AG08396 (cell line): ENCODE measurements at regions not wholly inside any gene's neighbourhood (a gene's known extent, or its start where the extent isn't known, plus 50 kb on each side); places are given as distances from the start of the nearest gene placed in this dataset.

Experiments
- DNase-seq: peaks from one replicate; pipeline ENCODE4 v3.0.0; 2012; ENCODE audit warnings: low spot score, mixed read lengths

GRCh38 chr13:99892866-99893504 lies 78.6 kb downstream of the ZIC5 start:
- DNase-seq, result no peak

- no peak for DNase-seq
Measured at GRCh38 chr13:99892196-99892613, 79.4 kb downstream of the ZIC5 start.

DNA sequence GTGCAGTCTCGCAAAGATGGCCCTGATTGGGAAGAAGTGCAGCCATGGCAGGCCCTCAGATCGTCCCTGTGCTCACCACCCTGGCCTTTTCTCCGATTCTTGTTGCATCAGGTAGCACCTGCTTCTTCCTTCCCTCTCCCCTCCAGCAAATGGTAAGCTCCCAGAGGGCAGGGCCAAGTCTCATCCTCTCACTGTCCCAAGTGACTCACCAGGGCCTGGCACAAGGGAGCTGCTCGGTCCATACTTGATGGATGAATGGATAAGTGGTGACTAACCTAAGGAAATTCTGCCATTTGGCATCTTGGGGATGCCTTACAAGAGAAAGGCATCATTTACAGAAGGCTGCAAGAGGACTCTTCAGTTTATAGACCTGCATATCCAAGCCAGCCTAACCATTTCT lies 84.9 kb downstream of the ZIC5 start:
- no peak for DNase-seq

GRCh38 chr13:99884913-99885312 lies 86.7 kb downstream of the ZIC5 start:
- no peak for DNase-seq

DNA sequence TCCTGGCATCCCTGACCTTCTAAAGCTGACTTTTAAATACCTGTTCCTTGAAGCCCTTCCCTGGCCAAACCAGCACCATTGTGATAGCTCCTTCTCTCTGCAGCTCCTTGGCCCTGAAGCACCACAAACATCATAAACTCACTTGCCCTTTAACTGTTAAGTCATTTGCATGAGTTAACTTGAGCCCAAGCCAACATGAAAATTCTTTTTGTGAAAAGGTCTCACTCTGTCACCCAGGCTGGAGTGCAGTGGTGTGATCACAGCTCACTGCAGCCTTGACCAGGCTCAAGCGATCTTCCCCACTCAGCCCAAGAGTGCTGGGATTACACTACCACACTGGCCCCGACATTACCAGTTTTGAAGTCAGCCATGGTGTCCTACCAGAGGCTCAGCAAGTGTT lies 87.8 kb downstream of the ZIC5 start:
- no peak for DNase-seq

DNA sequence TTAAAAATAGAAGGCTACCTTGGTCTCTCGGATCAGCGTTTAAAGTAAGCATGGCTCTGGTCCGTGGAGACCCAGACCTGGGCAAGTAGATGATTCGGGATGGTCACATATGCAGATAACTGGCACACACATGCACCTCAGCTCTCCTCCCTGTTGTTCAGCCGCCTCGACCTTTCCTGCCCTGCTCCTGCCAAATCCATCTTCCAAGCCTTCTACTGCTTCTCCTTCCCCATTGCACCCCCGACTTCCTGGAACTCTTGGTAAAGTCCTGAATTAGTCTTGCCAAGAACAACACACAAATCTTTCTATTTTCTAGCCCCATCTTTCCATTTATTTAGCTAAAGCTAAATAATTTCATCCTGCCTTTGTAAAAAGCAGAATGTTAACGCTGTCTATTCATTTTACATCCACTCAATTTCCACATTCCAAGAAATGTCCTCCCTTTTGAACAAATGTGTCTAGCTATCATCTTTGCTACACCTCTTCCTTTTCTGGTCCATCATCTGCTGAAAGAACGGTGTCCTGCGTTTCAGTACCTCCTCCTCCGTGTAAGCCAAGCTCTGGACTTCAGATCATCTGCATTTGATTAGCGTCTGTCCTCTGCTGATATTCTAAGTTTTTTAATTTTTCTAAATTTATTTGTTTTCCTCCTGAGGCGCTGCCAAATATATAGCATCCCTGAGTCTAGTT lies 92.5 kb downstream of the ZIC5 start:
- DNase-seq, result no peak

- DNase-seq, result no peak
Measured at GRCh38 chr13:99876651-99877050, 94.9 kb downstream of the ZIC5 start.

DNA sequence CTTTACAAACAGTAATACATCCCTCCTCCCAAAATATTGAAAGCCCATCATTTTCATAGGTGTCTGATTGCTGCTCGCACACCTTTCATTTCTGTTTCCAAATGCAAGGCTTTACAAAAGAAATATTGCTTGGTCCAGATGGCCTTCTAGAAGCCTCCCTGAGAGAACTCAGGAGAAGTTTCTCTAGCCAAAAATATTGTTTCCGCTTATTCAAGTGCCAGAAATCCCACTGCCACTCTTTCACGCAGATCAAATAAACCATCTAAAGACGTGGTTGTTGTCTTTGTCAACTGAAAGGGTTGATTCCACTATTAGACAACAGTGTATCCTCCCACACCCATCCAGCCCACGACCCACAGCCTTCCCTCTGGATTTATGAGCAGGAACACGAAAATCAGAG lies 96.2 kb downstream of the ZIC5 start:
- DNase-seq, result no peak

GRCh38 chr13:99873832-99874430 lies 97.6 kb downstream of the ZIC5 start:
- DNase-seq, result no peak

- DNase-seq, result no peak
Measured at GRCh38 chr13:99873141-99873540, 98.4 kb downstream of the ZIC5 start.

- no peak for DNase-seq
Measured at GRCh38 chr13:99871249-99871898, 100.2 kb downstream of the ZIC5 start.

DNA sequence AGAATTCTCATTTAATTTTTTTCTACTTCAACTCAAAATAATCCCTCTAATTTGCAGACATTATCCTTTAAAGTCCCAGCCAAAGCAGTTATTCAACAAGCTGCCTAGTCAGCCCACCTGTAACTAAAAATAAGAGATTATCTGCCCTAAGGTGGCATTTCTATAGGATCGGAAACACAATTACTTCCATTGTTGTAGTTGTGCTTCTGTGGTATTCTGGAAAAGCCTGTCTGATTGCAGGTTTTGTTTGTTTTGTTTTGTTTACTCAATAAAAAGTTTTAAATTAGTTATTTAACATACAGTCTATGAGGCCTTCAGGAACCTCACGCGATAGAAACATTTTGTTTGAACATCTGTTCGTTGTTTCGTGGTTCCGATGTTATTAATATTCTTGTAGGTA lies 101.0 kb downstream of the ZIC5 start:
- no peak for DNase-seq

DNA sequence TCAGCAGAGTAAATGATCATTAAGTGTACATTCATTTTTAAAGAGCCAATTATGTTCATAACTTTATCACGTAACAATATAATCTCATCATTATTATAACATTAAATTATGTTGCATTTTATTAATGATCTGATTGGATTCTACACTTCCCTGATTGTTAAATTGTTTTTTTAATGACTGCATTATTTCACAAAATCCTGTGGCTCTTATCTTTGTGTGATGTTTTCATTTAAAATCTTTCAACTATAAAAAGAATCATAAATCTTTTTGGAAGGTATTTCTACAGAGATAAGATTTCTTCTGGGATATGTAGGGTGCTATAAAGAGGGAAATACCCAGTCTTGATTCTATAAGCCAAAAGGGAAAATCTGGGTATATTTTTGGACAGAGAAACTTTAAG lies 101.7 kb downstream of the ZIC5 start:
- DNase-seq, result no peak

GRCh38 chr13:99868767-99869166 lies 102.8 kb downstream of the ZIC5 start:
- no peak for DNase-seq

- DNase-seq, result no peak
Measured at GRCh38 chr13:99867535-99868257, 103.9 kb downstream of the ZIC5 start.

- no peak for DNase-seq
Measured at GRCh38 chr13:99866781-99867180, 104.8 kb downstream of the ZIC5 start.

- DNase-seq, result no peak
Measured at GRCh38 chr13:99865420-99865930, 106.1 kb downstream of the ZIC5 start.

GRCh38 chr13:99864627-99864990 lies 107.0 kb downstream of the ZIC5 start:
- no peak for DNase-seq

DNA sequence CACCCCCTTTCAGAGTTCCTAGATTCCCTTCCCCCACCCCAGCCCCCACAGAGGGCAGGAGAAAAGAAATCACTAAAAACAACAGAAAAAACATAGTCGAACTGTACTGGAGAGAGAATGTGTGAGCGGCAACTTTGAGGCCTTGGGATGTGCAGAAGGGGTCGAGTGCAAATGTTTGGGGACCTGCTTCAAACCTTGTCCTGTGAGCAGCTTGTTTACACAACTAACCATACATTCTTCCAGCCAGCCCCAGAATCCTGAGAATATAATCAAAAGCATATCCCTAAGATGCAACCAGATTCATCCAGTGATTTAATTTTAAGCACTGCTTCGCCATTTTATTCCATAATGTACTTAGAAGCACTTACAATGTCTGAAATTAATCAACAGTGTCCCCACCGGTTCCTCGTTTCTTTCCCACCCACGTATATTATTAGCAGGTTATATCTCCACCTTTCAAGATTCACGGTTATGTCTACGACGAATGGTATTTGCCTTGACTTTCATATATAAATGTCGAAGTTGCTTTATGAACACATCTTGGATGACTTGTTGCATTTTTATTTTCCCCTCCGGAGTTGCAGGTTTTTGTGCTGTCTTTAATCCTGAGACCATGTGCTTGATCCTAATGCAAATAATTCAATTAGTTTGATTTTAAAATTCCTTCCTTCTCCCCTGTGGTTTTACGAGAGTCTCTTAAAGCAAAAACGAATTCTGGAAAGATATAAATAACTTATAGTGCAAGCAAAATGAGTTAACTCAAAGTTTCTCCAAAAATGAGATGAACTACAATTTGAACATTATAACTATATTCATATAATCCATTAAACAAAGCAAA lies 107.6 kb downstream of the ZIC5 start:
- no peak for DNase-seq

- DNase-seq, result no peak
Measured at GRCh38 chr13:99862244-99862643, 109.3 kb downstream of the ZIC5 start.

DNA sequence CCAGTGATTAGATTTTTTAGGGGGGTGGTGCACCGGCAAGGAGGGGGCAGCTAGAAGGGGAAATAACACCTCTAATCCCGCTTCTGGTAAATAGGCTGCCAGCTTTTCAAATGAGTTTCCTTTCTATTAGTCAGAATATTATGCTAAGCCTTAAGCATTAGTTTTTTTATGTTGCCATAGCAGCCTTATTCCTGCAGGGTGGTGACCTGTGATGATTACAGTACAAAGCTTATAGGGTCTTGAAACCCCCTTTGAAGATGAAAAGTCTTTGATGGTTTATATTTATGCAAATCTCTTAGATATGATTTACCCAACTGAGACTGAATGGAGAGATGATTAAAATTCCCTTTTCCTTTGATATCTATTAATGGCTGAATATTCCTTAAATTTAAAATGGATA lies 109.8 kb downstream of the ZIC5 start:
- DNase-seq, result no peak
